HT-29 (cell line): ENCODE measurements at regions not wholly inside any gene's neighbourhood (a gene's known extent, or its start where the extent isn't known, plus 50 kb on each side); places are given as distances from the start of the nearest gene placed in this dataset.
"Not testable (repeated sequence)": the region's sequence is repeated elsewhere in the genome, so short reads cannot be mapped to it uniquely, and the experiment has no call there.

Experiments
- DNase-seq: peaks from one replicate; pipeline ENCODE4 v3.0.0-alpha.2; 2015; ENCODE audit warnings: low spot score

- DNase-seq: no peak
Observed at GRCh38 chr1:73218995-73219546, 936.7 kb upstream of the NEGR1 start.

GRCh38 chr1:73205294-73205973, 923.1 kb upstream of the NEGR1 start:
- peak; percentile 21 for DNase-seq

- DNase-seq: no peak
Observed at GRCh38 chr1:73197972-73198371, 915.6 kb upstream of the NEGR1 start.

GRCh38 chr1:73194965-73195364, 912.6 kb upstream of the NEGR1 start:
- DNase-seq: no peak

- not testable (repeated sequence) for DNase-seq
Observed at GRCh38 chr1:73183581-73183980, 901.2 kb upstream of the NEGR1 start.

- no peak for DNase-seq
Observed at GRCh38 chr1:73181190-73181540, 898.8 kb upstream of the NEGR1 start.

- no peak for DNase-seq
Observed at GRCh38 chr1:73180397-73181189, 898.3 kb upstream of the NEGR1 start.

- DNase-seq: no peak
Observed at GRCh38 chr1:73176902-73177301, 894.6 kb upstream of the NEGR1 start.

GRCh38 chr1:73167009-73167657, 884.8 kb upstream of the NEGR1 start:
- DNase-seq: no peak

- no peak for DNase-seq
Observed at GRCh38 chr1:73162564-73162963, 880.2 kb upstream of the NEGR1 start.

GRCh38 chr1:73161418-73161817, 879.1 kb upstream of the NEGR1 start:
- no peak for DNase-seq

GRCh38 chr1:73160759-73161158, 878.4 kb upstream of the NEGR1 start:
- DNase-seq: no peak

GRCh38 chr1:73144311-73144710, 862.0 kb upstream of the NEGR1 start:
- no peak for DNase-seq

- DNase-seq: no peak
Observed at GRCh38 chr1:73136975-73137374, 854.6 kb upstream of the NEGR1 start.

GRCh38 chr1:73106931-73107330, 824.6 kb upstream of the NEGR1 start:
- no peak for DNase-seq

GRCh38 chr1:73105755-73106154, 823.4 kb upstream of the NEGR1 start:
- no peak for DNase-seq

GRCh38 chr1:73104749-73105148, 822.4 kb upstream of the NEGR1 start:
- no peak for DNase-seq

GRCh38 chr1:73100216-73100615, 817.9 kb upstream of the NEGR1 start:
- no peak for DNase-seq

- DNase-seq: no peak
Observed at GRCh38 chr1:73097917-73098316, 815.6 kb upstream of the NEGR1 start.

- DNase-seq: no peak
Observed at GRCh38 chr1:73096841-73097240, 814.5 kb upstream of the NEGR1 start.

- no peak for DNase-seq
Observed at GRCh38 chr1:73092383-73092782, 810.0 kb upstream of the NEGR1 start.

- DNase-seq: no peak
Observed at GRCh38 chr1:73066866-73067265, 784.5 kb upstream of the NEGR1 start.
